ENCODE measurements at regions not wholly inside any gene's neighbourhood (a gene's known extent, or its start where the extent isn't known, plus 50 kb on each side); places are given as distances from the start of the nearest gene placed in this dataset.

DNA sequence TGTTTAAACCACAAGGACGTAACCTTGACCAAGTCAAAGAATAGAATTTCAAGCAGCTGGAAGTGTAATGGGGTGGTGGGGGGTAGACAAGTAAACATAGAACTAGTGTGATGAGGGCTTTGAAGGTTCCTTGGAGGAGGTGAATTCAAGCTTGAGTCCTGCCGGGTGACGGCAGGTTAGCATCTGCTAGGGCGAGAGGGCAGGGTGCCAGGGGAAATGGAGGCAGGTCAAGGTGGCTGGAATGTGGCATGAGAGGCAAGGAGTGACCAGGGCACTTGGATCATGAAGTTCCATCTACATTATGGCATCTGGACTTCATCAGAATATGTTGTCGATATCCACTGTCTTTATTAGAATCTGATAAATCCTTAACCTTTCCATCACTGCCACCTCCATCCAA lies 207.5 kb upstream of the SLC35B3 start:
- Histone ChIP-seq H3K27me3 (no peaks in the 10 kb centered on the region), H3K4me3 (replicated peaks in 1 of 3) (no peak overlapping the region), H3K4me1 (peaks cover 20 to 28% of the 10 kb centered on the region in 2 donors), H3K9me3 (no peaks in the 10 kb centered on the region), H3K36me3 (no peaks in the 10 kb centered on the region), H3K27ac (peak overlapping the region; percentile 81 to 88 (median 87))
- 66 to 68% methylated on average over 5 of the region's 5 CpGs for WGBS, 2 donors
- TF ChIP-seq, protein P1, sequence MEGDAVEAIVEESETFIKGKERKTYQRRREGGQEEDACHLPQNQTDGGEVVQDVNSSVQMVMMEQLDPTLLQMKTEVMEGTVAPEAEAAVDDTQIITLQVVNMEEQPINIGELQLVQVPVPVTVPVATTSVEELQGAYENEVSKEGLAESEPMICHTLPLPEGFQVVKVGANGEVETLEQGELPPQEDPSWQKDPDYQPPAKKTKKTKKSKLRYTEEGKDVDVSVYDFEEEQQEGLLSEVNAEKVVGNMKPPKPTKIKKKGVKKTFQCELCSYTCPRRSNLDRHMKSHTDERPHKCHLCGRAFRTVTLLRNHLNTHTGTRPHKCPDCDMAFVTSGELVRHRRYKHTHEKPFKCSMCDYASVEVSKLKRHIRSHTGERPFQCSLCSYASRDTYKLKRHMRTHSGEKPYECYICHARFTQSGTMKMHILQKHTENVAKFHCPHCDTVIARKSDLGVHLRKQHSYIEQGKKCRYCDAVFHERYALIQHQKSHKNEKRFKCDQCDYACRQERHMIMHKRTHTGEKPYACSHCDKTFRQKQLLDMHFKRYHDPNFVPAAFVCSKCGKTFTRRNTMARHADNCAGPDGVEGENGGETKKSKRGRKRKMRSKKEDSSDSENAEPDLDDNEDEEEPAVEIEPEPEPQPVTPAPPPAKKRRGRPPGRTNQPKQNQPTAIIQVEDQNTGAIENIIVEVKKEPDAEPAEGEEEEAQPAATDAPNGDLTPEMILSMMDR (IDR thresholded peaks at IDR 0.05): no peak
- TF ChIP-seq POLR2A (IDR thresholded peaks at IDR 0.05): no peak
- intact Hi-C loops (cut with DNase I): no loop called here
- DNase-seq: no peak

DNA sequence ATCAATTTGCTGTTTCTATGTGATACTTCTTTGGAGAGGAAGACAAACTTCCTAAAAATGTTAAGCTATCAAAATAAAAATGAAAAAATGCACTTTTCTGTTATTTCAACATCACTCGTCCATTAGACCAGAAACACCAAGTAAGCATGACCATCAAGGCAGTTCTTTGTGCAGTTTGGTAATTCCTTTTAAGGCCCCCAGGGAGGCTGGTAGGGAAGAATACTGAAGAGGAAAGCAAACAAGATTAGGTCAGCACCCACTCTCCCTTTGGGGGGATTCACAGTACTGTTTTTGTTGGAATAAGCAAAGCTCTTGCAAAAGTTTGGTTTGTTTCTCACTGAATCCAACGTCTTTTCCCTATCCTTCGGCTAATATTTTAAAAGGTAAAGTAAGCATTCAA lies 206.8 kb upstream of the SLC35B3 start:
- peak; percentile 35 to 47 for DNase-seq
- H3K27me3 ChIP-seq: no peaks in the 10 kb centered on the region
- WGBS, 2 donors: 13 to 25% methylated on average over 3 of the region's 3 CpGs
- TF ChIP-seq, protein P1 (IDR thresholded peaks at IDR 0.05): peak in 4 of 6 experiments; percentile 33 to 61 (median 42)
- TF ChIP-seq POLR2A (IDR thresholded peaks at IDR 0.05): peak in 1 of 2 donors; percentile 37
- no peaks in the 10 kb centered on the region for H3K36me3 ChIP-seq
- no peak overlapping the region for H3K4me3 ChIP-seq (replicated peaks in 1 of 3)
- H3K4me1 ChIP-seq: peaks cover 26 to 32% of the 10 kb centered on the region in 2 donors
- H3K9me3 ChIP-seq: no peaks in the 10 kb centered on the region
- H3K27ac ChIP-seq: peak overlapping the region; percentile 81 to 92 (median 88)
- intact Hi-C loops (cut with DNase I): no loop called here

DNA sequence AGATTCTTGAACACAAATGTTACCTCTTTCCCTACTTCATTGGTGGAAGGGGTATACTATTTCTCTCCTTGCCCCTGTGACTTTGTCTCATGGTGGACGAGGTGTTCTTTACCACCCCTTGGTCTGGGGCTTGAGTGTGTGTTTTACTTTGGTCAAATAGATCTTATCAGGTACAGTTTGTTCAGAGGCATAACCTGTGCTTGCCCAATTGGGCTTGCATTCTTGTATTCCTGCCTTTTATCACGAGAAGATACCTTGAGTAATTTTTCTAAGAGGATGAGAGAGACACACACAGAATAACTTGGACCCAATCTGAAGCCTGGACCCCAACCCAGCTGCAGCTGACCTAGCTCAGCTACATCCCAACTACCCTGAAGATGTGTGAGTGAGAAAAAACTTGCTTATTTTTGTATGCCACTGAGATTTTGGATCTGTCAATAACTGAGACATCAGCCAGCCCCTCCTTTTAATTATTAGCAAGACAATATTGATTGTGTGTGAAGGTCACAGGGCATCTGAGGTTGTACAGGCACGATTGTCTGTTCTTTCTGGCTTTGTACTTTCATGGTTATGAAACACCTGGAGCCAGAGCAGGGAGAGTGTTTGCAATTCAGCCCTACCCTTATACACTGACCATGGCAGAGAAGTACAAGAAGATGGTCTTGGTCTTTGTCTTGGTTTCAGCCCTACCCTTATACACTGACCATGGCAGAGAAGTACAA lies 204.7 kb upstream of the SLC35B3 start:
- intact Hi-C loops (cut with DNase I): no loop called here
- no peaks in the 10 kb centered on the region for H3K9me3 ChIP-seq
- no peak for DNase-seq
- peaks cover 31 to 38% of the 10 kb centered on the region in 2 donors for H3K4me1 ChIP-seq
- H3K36me3 ChIP-seq: no peaks in the 10 kb centered on the region
- no peak overlapping the region for H3K4me3 ChIP-seq (replicated peaks in 1 of 3)
- TF ChIP-seq POLR2A (IDR thresholded peaks at IDR 0.05): no peak
- TF ChIP-seq, protein P1 (IDR thresholded peaks at IDR 0.05): no peak
- 65 to 82% methylated on average over 3 of the region's 3 CpGs for WGBS, 2 donors
- H3K27ac ChIP-seq: peak overlapping the region in 2 of 3 donors; percentile 2 to 94
- H3K27me3 ChIP-seq: no peaks in the 10 kb centered on the region

DNA sequence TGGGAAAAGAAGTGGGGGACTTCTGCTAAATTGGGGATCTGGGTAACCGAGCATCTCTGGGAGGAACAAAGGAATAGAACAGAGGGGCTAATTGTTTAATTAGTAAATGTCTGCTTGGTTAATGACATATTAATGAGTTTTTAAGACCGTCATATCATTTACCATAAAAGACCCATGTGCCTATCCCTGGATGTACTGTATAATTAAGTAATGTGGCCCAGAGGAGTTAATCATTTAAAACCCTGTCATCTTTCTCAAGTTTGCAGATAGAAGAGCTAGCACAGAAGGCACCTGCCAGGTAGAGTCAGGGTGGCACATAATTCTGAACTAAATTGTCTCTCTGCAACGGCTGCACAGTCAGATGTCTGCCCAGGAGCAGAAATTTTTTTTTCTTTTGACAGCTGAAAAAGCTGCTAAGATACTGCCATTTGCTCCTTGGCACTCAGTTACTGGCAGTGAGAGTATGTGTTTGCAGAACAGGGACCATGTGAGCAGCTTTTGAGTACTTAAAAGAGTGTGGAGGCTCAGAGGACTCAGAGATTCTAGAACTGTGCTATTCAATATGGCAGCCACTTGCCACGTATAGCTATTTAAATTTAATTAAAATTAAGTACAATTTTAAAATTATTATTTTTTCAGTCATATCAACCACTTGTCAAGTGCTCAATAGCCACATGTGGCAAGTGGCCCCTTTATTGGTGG lies 202.7 kb upstream of the SLC35B3 start:
- 67 to 73% methylated on average over 4 of the region's 4 CpGs for WGBS, 2 donors
- peak; percentile 39 to 47 for DNase-seq
- peaks cover 34% of the 10 kb centered on the region in 2 donors for H3K4me1 ChIP-seq
- intact Hi-C loops (cut with DNase I): no loop called here
- TF ChIP-seq POLR2A (IDR thresholded peaks at IDR 0.05): no peak
- TF ChIP-seq, protein P1 (IDR thresholded peaks at IDR 0.05): no peak
- H3K27ac ChIP-seq: peak overlapping the region; percentile 55 to 94 (median 76)
- no peak overlapping the region for H3K4me3 ChIP-seq (replicated peaks in 1 of 3)
- H3K36me3 ChIP-seq: no peaks in the 10 kb centered on the region
- H3K27me3 ChIP-seq: no peaks in the 10 kb centered on the region
- H3K9me3 ChIP-seq: no peaks in the 10 kb centered on the region

DNA sequence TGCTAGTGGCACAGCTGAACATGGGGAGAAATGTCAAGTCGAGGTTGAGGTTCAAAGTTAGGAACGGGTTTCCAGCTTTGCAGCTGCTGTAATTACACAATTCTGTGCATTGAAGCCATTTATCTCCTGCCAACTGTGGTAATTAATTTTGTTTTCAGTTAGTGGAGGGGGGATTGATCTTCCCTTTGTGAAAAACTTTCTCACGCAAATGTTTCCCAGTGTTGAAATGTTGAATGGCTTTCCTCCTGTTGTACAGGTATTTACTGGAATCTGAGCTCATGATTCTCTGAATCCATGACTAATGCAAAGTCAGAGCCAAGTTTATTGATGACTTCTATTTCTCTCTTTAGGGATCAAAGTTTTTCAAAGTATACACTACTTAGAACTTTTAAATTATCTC lies 198.4 kb upstream of the SLC35B3 start:
- no peaks in the 10 kb centered on the region for H3K36me3 ChIP-seq
- intact Hi-C loops (cut with DNase I): no loop called here
- H3K9me3 ChIP-seq: no peaks in the 10 kb centered on the region
- H3K4me1 ChIP-seq: peaks cover 16 to 23% of the 10 kb centered on the region in 2 donors
- no peak for DNase-seq
- TF ChIP-seq, protein P1 (IDR thresholded peaks at IDR 0.05): no peak
- no peak for TF ChIP-seq POLR2A (IDR thresholded peaks at IDR 0.05)
- no peak overlapping the region for H3K27ac ChIP-seq
- no peak overlapping the region for H3K4me3 ChIP-seq (replicated peaks in 1 of 3)
- whole genome bisulfite sequencing, 2 donors: 77 to 88% methylated on average over 3 of the region's 3 CpGs
- no peaks in the 10 kb centered on the region for H3K27me3 ChIP-seq
